BE2C (cell line): ENCODE measurements at regions not wholly inside any gene's neighbourhood (a gene's known extent, or its start where the extent isn't known, plus 50 kb on each side); places are given as distances from the start of the nearest gene placed in this dataset.

ENCODE experiments used
- DNase-seq: peaks from one replicate; pipeline ENCODE4 v3.0.0-alpha.2; 2020
- H3K27me3 ChIP-seq: fragments of 250-450 bp; sonication (Bioruptor Pico); 2 replicates; pipeline ENCODE4 v1.5.1; 2020; ENCODE audit warnings: mild to moderate bottlenecking
- H3K36me3 ChIP-seq: fragments of 250-450 bp; sonication (Bioruptor Pico); 2 replicates; pipeline ENCODE4 v1.5.1; 2020; ENCODE audit warnings: mild to moderate bottlenecking
- H3K4me1 ChIP-seq: fragments of 250-450 bp; sonication (Bioruptor Pico); 2 replicates; pipeline ENCODE4 v1.5.1; 2020
- H3K4me3 ChIP-seq: 2 replicates; pipeline ENCODE4 v1.5.1; 2011; ENCODE audit warnings: low read depth, low read length
- H3K9me3 ChIP-seq: fragments of 250-450 bp; sonication (Bioruptor Pico); 2 replicates; pipeline ENCODE4 v1.5.1; 2020
- TF ChIP-seq, protein P1 (sequence below): IDR thresholded peaks from 2 replicates; pipeline ENCODE4 v1.5.1; 2012; ENCODE audit warnings: mild to moderate bottlenecking, low read depth, low read length

DNA sequence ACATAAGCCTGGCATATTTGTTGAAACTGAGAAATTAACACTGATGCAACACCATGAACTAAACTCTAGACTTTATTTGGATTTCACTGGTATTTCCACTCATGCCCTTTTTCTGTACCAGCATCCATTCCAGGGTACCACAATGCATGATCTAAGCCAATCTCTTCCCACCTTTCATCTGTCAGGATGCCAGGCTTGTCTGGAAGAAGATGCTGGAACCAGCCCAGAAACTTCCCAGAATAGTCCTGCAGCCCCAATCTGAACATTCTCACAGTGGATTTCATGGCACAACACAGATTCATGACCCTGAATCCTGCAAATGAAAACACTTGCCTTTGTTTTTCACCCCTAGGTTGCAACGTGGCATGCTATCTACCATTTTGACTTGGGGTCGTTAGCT lies 189.3 kb upstream of the LHX5 start:
- Histone ChIP-seq H3K4me3 (no peak overlapping the region), H3K36me3 (no peaks in the 10 kb centered on the region), H3K27me3 (peaks cover 12% of the 10 kb centered on the region; the same call in 1 of the 2 replicates), H3K9me3 (no peaks in the 10 kb centered on the region), H3K4me1 (no peaks in the 10 kb centered on the region)
- TF ChIP-seq, protein P1, sequence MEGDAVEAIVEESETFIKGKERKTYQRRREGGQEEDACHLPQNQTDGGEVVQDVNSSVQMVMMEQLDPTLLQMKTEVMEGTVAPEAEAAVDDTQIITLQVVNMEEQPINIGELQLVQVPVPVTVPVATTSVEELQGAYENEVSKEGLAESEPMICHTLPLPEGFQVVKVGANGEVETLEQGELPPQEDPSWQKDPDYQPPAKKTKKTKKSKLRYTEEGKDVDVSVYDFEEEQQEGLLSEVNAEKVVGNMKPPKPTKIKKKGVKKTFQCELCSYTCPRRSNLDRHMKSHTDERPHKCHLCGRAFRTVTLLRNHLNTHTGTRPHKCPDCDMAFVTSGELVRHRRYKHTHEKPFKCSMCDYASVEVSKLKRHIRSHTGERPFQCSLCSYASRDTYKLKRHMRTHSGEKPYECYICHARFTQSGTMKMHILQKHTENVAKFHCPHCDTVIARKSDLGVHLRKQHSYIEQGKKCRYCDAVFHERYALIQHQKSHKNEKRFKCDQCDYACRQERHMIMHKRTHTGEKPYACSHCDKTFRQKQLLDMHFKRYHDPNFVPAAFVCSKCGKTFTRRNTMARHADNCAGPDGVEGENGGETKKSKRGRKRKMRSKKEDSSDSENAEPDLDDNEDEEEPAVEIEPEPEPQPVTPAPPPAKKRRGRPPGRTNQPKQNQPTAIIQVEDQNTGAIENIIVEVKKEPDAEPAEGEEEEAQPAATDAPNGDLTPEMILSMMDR = no peak
- no peak for DNase-seq

DNA sequence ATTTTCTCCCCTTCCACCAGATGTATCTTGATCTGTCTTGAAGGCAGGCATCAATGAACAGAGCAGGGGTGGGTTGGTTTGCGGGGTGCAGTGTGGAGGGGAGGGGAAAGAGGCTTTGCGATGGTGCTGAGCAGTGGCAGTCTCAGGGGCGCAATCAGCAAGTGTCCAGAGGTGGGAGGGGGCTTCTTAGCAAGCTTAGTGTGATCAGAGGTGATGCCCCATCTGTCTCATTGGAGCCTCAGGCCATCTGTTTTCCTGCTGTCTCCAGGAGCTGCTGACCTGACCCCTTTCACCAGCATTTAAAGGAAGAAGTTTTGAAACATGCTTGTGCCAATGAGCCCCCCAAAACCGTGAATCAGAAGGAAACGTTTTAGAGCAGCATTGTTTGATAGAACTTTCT lies 187.7 kb upstream of the LHX5 start:
- no peak for DNase-seq
- Histone ChIP-seq H3K4me3 (no peak overlapping the region), H3K27me3 (peaks cover 12% of the 10 kb centered on the region; the same call in 1 of the 2 replicates), H3K9me3 (no peaks in the 10 kb centered on the region), H3K4me1 (no peaks in the 10 kb centered on the region), H3K36me3 (no peaks in the 10 kb centered on the region)
- TF ChIP-seq, protein P1 = no peak

DNA sequence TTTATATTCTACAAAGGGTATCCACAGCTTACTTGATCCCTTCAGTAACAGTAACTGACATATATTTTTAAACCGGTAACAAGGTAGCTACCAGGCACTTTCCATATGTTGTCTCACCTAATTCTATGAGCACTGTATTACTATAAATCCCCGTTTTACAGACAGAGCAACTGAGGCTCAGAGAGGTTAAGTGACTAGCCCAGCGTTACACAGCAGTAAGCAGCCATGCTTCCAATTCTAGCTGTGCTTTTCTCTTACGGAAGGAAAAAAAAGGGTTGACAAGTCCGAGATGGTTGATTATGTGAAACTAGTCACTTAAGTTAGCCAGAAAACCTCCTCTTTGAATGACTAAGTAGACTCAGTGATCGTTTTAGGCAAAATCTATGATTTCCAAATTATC lies 187.3 kb upstream of the LHX5 start:
- H3K36me3 ChIP-seq = no peaks in the 10 kb centered on the region
- no peaks in the 10 kb centered on the region for H3K9me3 ChIP-seq
- peaks cover 12% of the 10 kb centered on the region; the same call in 1 of the 2 replicates for H3K27me3 ChIP-seq
- no peaks in the 10 kb centered on the region for H3K4me1 ChIP-seq
- TF ChIP-seq, protein P1 = no peak
- no peak for DNase-seq
- H3K4me3 ChIP-seq = no peak overlapping the region

DNA sequence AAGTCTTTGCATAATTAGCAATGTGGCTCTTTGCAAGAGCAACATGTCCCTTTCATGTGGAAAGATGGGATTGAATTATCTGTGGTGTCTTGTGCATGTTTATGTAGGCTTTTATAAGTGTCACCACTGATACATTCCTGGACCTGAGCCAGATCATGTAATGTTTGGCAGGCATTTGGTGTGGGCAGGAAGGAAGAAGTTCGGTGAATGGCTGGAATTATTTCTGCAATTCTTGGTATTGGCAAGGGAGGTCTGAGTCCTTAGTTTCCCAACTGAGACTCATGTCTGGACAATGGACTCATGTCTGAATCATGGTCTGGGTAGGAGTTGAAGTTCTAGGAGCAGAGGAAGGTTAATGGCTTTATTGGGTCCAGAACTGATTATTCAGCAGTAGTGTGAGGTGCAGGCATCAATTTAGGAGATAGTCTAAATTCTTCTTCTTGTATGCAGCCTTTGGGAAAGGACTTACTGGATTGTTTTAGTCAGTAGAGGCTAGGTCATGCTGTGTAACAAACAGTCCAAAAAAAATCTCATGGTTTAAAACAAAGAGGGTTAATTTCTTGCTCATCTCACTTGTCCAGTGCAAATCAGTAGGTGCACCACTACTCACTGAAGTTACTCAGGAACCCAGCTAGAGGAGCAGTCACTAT lies 186.5 kb upstream of the LHX5 start:
- TF ChIP-seq, protein P1 = no peak
- H3K36me3 ChIP-seq = no peaks in the 10 kb centered on the region
- no peak for DNase-seq
- H3K4me1 ChIP-seq = no peaks in the 10 kb centered on the region
- peaks cover 12% of the 10 kb centered on the region; the same call in 1 of the 2 replicates for H3K27me3 ChIP-seq
- H3K9me3 ChIP-seq = no peaks in the 10 kb centered on the region
- no peak overlapping the region for H3K4me3 ChIP-seq

DNA sequence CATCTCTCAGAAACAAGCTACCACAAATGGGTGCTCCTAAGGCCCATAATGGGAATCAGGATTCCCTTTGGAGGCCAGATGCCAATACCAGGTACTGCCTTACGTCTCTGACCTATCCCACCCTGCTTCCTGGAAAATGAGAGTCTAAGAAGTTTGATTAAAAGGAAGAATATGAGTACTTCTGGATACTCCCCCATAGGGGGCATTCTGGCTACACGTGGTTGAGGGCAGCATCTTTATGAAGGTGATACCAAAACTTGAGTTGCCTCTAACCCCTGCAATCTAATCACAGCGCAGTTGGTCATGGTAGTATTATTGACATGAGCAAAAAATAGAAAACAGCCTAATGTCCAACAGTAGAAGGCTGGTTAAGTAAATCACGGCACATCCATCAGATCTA lies 184.2 kb upstream of the LHX5 start:
- Histone ChIP-seq H3K27me3 (peaks cover 12% of the 10 kb centered on the region; the same call in 1 of the 2 replicates), H3K36me3 (no peaks in the 10 kb centered on the region), H3K9me3 (no peaks in the 10 kb centered on the region), H3K4me3 (no peak overlapping the region), H3K4me1 (no peaks in the 10 kb centered on the region)
- no peak for DNase-seq
- TF ChIP-seq, protein P1 = no peak

DNA sequence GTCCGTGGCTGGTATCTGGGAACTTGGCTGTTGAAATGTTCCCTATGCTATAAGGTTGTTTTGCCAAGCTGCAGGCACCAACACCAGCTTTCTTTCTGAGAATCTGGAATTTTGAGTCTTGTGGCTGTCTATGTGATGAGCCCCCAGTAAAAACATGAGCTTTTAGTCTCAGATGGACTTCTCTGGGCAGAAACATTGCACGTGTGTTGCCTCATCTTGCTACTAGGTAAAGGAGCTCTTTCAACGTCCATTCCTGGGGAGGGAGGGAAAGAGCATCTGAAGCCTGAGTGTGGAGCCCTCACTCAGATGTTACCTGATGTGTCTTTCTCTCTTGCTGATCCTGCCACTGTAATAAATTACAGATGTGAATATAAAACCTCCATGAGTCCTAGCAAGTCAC lies 183.8 kb upstream of the LHX5 start:
- Histone ChIP-seq H3K36me3 (no peaks in the 10 kb centered on the region), H3K4me3 (no peak overlapping the region), H3K27me3 (peaks cover 14% of the 10 kb centered on the region; the same call in 1 of the 2 replicates), H3K9me3 (no peaks in the 10 kb centered on the region), H3K4me1 (no peaks in the 10 kb centered on the region)
- DNase-seq = no peak
- TF ChIP-seq, protein P1 = no peak
